Stimulated activated CD8-positive, alpha-beta memory T cell treated with anti-CD3 and anti-CD28 coated beads, Interleukin-12 subunit alpha, Interleukin-12 subunit beta, amount 100 ng/mL, for 4 hours (primary cell): ENCODE measurements at regions not wholly inside any gene's neighbourhood (a gene's known extent, or its start where the extent isn't known, plus 50 kb on each side); places are given as distances from the start of the nearest gene placed in this dataset.

Source experiments
- DNase-seq: peaks from one replicate; pipeline ENCODE4 v3.0.0-alpha.2; 2020; ENCODE audit warnings: low read depth

GRCh38 chr10:129330211-129330610 lies 136.8 kb upstream of the MGMT start:
- no peak for DNase-seq

GRCh38 chr10:129331207-129331838 lies 135.7 kb upstream of the MGMT start:
- DNase-seq = no peak

GRCh38 chr10:129331839-129332220 lies 135.2 kb upstream of the MGMT start:
- no peak for DNase-seq

GRCh38 chr10:129332476-129332875 lies 134.6 kb upstream of the MGMT start:
- no peak for DNase-seq

- DNase-seq = no peak
Measured at GRCh38 chr10:129333706-129334105, 133.3 kb upstream of the MGMT start.

GRCh38 chr10:129334266-129334665 lies 132.8 kb upstream of the MGMT start:
- DNase-seq = no peak

GRCh38 chr10:129335396-129335795 lies 131.6 kb upstream of the MGMT start:
- no peak for DNase-seq

GRCh38 chr10:129335942-129336341 lies 131.1 kb upstream of the MGMT start:
- DNase-seq = no peak

GRCh38 chr10:129339191-129339590 lies 127.8 kb upstream of the MGMT start:
- no peak for DNase-seq

- no peak for DNase-seq
Measured at GRCh38 chr10:129339841-129340240, 127.2 kb upstream of the MGMT start.

- no peak for DNase-seq
Measured at GRCh38 chr10:129341087-129341486, 126.0 kb upstream of the MGMT start.

- no peak for DNase-seq
Measured at GRCh38 chr10:129342385-129342784, 124.7 kb upstream of the MGMT start.

GRCh38 chr10:129343141-129343540 lies 123.9 kb upstream of the MGMT start:
- DNase-seq = no peak

- DNase-seq = no peak
Measured at GRCh38 chr10:129344103-129344502, 122.9 kb upstream of the MGMT start.

GRCh38 chr10:129344731-129345355 lies 122.2 kb upstream of the MGMT start:
- no peak for DNase-seq

- DNase-seq = no peak
Measured at GRCh38 chr10:129345763-129346162, 121.3 kb upstream of the MGMT start.

- no peak for DNase-seq
Measured at GRCh38 chr10:129350690-129351089, 116.4 kb upstream of the MGMT start.

GRCh38 chr10:129353101-129353500 lies 113.9 kb upstream of the MGMT start:
- DNase-seq = no peak

- no peak for DNase-seq
Measured at GRCh38 chr10:129360046-129360445, 107.0 kb upstream of the MGMT start.

GRCh38 chr10:129361676-129362376 lies 105.2 kb upstream of the MGMT start:
- no peak for DNase-seq

- no peak for DNase-seq
Measured at GRCh38 chr10:129364949-129365348, 102.1 kb upstream of the MGMT start.

GRCh38 chr10:129365767-129366402 lies 101.2 kb upstream of the MGMT start:
- DNase-seq = no peak

GRCh38 chr10:129366450-129366849 lies 100.6 kb upstream of the MGMT start:
- DNase-seq = no peak
